BE2C (cell line): ENCODE measurements at regions not wholly inside any gene's neighbourhood (a gene's known extent, or its start where the extent isn't known, plus 50 kb on each side); places are given as distances from the start of the nearest gene placed in this dataset.

Source experiments
- DNase-seq: peaks from one replicate; pipeline ENCODE4 v3.0.0-alpha.2; 2020
- H3K27me3 ChIP-seq: fragments of 250-450 bp; sonication (Bioruptor Pico); 2 replicates; pipeline ENCODE4 v1.5.1; 2020; ENCODE audit warnings: mild to moderate bottlenecking
- H3K36me3 ChIP-seq: fragments of 250-450 bp; sonication (Bioruptor Pico); 2 replicates; pipeline ENCODE4 v1.5.1; 2020; ENCODE audit warnings: mild to moderate bottlenecking
- H3K4me1 ChIP-seq: fragments of 250-450 bp; sonication (Bioruptor Pico); 2 replicates; pipeline ENCODE4 v1.5.1; 2020
- H3K4me3 ChIP-seq: 2 replicates; pipeline ENCODE4 v1.5.1; 2011; ENCODE audit warnings: low read depth, low read length
- H3K9me3 ChIP-seq: fragments of 250-450 bp; sonication (Bioruptor Pico); 2 replicates; pipeline ENCODE4 v1.5.1; 2020
- CTCF ChIP-seq: IDR thresholded peaks from 2 replicates; pipeline ENCODE4 v1.5.1; 2012; ENCODE audit warnings: mild to moderate bottlenecking, low read depth, low read length

GRCh38 chr6:78500299-78501089 lies 366.9 kb upstream of the IRAK1BP1 start:
- H3K4me3 ChIP-seq: no peak overlapping the region
- no peaks in the 10 kb centered on the region for H3K4me1 ChIP-seq
- H3K9me3 ChIP-seq: no peaks in the 10 kb centered on the region
- H3K27me3 ChIP-seq: no peaks in the 10 kb centered on the region
- no peaks in the 10 kb centered on the region for H3K36me3 ChIP-seq
- DNase-seq: no peak
- TF ChIP-seq CTCF: no peak

- H3K4me1 ChIP-seq: no peaks in the 10 kb centered on the region
- no peaks in the 10 kb centered on the region for H3K27me3 ChIP-seq
- no peak overlapping the region for H3K4me3 ChIP-seq
- H3K9me3 ChIP-seq: no peaks in the 10 kb centered on the region
- H3K36me3 ChIP-seq: no peaks in the 10 kb centered on the region
- TF ChIP-seq CTCF: no peak
- DNase-seq: no peak
Observed at GRCh38 chr6:78502386-78502887, 364.9 kb upstream of the IRAK1BP1 start.

- Histone ChIP-seq H3K27me3 (no peaks in the 10 kb centered on the region), H3K4me3 (no peak overlapping the region), H3K9me3 (no peaks in the 10 kb centered on the region), H3K36me3 (no peaks in the 10 kb centered on the region), H3K4me1 (no peaks in the 10 kb centered on the region)
- DNase-seq: no peak
- no peak for TF ChIP-seq CTCF
Observed at GRCh38 chr6:78505178-78505577, 362.2 kb upstream of the IRAK1BP1 start.

- Histone ChIP-seq H3K36me3 (no peaks in the 10 kb centered on the region), H3K27me3 (no peaks in the 10 kb centered on the region), H3K4me1 (no peaks in the 10 kb centered on the region; the same call in 1 of the 2 replicates), H3K9me3 (no peaks in the 10 kb centered on the region), H3K4me3 (no peak overlapping the region)
- no peak for DNase-seq
- no peak for TF ChIP-seq CTCF
Observed at GRCh38 chr6:78511009-78511408, 356.3 kb upstream of the IRAK1BP1 start.

- peak; percentile 64 for TF ChIP-seq CTCF
- no peak overlapping the region for H3K4me3 ChIP-seq
- H3K4me1 ChIP-seq: no peaks in the 10 kb centered on the region; the same call in 1 of the 2 replicates
- no peaks in the 10 kb centered on the region for H3K36me3 ChIP-seq
- DNase-seq: peak; percentile 39
- H3K9me3 ChIP-seq: no peaks in the 10 kb centered on the region
- no peaks in the 10 kb centered on the region for H3K27me3 ChIP-seq
Observed at GRCh38 chr6:78513856-78514255, 353.5 kb upstream of the IRAK1BP1 start.

- TF ChIP-seq CTCF: no peak
- no peaks in the 10 kb centered on the region; the same call in 1 of the 2 replicates for H3K4me1 ChIP-seq
- no peaks in the 10 kb centered on the region for H3K36me3 ChIP-seq
- H3K9me3 ChIP-seq: no peaks in the 10 kb centered on the region
- DNase-seq: no peak
- no peaks in the 10 kb centered on the region for H3K27me3 ChIP-seq
- H3K4me3 ChIP-seq: no peak overlapping the region
Observed at GRCh38 chr6:78515271-78515670, 352.1 kb upstream of the IRAK1BP1 start.
